ENCODE measurements at regions not wholly inside any gene's neighbourhood (a gene's known extent, or its start where the extent isn't known, plus 50 kb on each side); places are given as distances from the start of the nearest gene placed in this dataset.

DNA sequence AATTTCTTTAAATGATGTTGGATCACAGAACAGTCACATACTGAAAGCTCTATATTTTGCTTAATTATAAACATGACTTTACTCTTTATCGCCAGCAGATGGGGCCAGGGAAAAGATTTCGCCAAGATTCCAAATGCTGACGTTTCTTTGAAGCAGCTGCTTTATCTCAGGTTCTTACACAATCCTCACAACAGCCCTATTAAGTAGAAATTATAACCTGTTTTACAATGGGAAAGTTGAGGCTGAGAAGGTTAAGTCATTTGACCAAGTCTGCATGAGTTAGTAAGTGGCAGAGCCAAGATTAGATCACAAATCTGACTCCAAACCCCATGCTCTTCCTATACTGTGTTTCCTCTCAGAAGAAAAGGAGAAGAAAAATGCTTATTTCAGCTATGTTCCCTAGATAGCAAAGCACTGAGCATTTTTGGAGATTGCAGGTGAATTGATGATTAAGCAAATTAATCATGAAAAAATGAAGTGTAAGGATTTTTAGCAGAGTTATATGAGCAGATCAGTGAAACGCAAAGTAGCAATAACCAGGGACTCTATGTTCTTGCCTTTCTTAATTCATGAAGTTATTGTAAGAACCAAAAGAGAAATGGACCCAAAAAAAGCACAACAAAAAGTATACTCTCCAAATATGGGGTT lies 79.0 kb downstream of the AASDHPPT start:
- TF ChIP-seq CTCF (IDR thresholded peaks at IDR 0.05; ENCODE audit: low read depth, low read length, poor library complexity, severe bottlenecking) (peak; percentile 45), EZH2phosphoT487 (IDR thresholded peaks at IDR 0.05; ENCODE audit: borderline replicate concordance, low read length) (no peak)
